GM23248 (cell line): ENCODE measurements at regions not wholly inside any gene's neighbourhood (a gene's known extent, or its start where the extent isn't known, plus 50 kb on each side); places are given as distances from the start of the nearest gene placed in this dataset.
"Not testable (repeated sequence)": the region's sequence is repeated elsewhere in the genome, so short reads cannot be mapped to it uniquely, and the experiment has no call there.

Experiments
- DNase-seq: peaks from one replicate; pipeline ENCODE4 v3.0.0-alpha.2; 2015
- H2AFZ ChIP-seq: fragments of 200-600 bp; sonication (generic); 2 replicates; pipeline ENCODE4 v1.6.1; 2016; ENCODE audit warnings: antibody characterized with exemption
- H3F3A ChIP-seq: fragments of 200-600 bp; sonication (generic); 2 replicates; pipeline ENCODE4 v1.6.1; 2016; ENCODE audit warnings: mild to moderate bottlenecking, antibody characterized with exemption, mixed run types; ENCODE audit not compliant: insufficient read depth
- H3K27ac ChIP-seq: fragments of 200-600 bp; sonication (generic); 2 replicates; pipeline ENCODE4 v1.5.1; 2016; ENCODE audit warnings: mild to moderate bottlenecking
- H3K27me3 ChIP-seq: fragments of 200-600 bp; sonication (generic); replicated peaks from 2 replicates; pipeline ENCODE4 v1.6.1; 2016; ENCODE audit warnings: mild to moderate bottlenecking; ENCODE audit not compliant: insufficient read depth
- H3K36me3 ChIP-seq: fragments of 200-600 bp; sonication (generic); 2 replicates; pipeline ENCODE4 v1.6.1; 2016; ENCODE audit warnings: low read depth, mild to moderate bottlenecking
- H3K4me1 ChIP-seq: fragments of 200-600 bp; sonication (generic); 2 replicates; pipeline ENCODE4 v1.6.1; 2016; ENCODE audit warnings: mild to moderate bottlenecking; ENCODE audit not compliant: insufficient read depth
- H3K4me2 ChIP-seq: fragments of 200-600 bp; sonication (generic); one replicate; pipeline ENCODE4 v1.6.1; 2016; ENCODE audit warnings: mild to moderate bottlenecking; ENCODE audit not compliant: unreplicated experiment
- H3K4me3 ChIP-seq: fragments of 200-600 bp; sonication (generic); 2 replicates; pipeline ENCODE4 v1.5.1; 2016; ENCODE audit warnings: mild to moderate bottlenecking
- H3K79me2 ChIP-seq: fragments of 200-600 bp; sonication (generic); 2 replicates; pipeline ENCODE4 v1.6.1; 2016; ENCODE audit warnings: mild to moderate bottlenecking; ENCODE audit not compliant: insufficient read depth
- H3K9ac ChIP-seq: fragments of 200-600 bp; sonication (generic); 2 replicates; pipeline ENCODE4 v1.6.1; 2016; ENCODE audit warnings: mild to moderate bottlenecking
- H3K9me2 ChIP-seq: fragments of 200-600 bp; sonication (generic); 2 replicates; pipeline ENCODE4 v1.6.1; 2016; ENCODE audit warnings: mixed run types, mild to moderate bottlenecking, moderate library complexity; ENCODE audit not compliant: insufficient read depth
- H3K9me3 ChIP-seq: fragments of 200-600 bp; sonication (generic); one replicate; pipeline ENCODE4 v1.6.1; 2017; ENCODE audit warnings: low read depth
- H4K20me1 ChIP-seq: fragments of 200-600 bp; sonication (generic); 2 replicates; pipeline ENCODE4 v1.6.0; 2016; ENCODE audit not compliant: insufficient read depth
- EZH2 ChIP-seq: fragments of 200-600 bp; sonication (generic); IDR thresholded peaks from 2 replicates; pipeline ENCODE4 v1.6.1; 2018; ENCODE audit warnings: antibody characterized with exemption, mild to moderate bottlenecking; ENCODE audit not compliant: insufficient read depth, poor library complexity, severe bottlenecking
- EZH2phosphoT487 ChIP-seq: fragments of 200-600 bp; sonication (generic); IDR thresholded peaks from 2 replicates; pipeline ENCODE4 v1.6.1; 2018; ENCODE audit warnings: antibody characterized with exemption, moderate library complexity, mild to moderate bottlenecking, low read depth; ENCODE audit not compliant: insufficient read depth
- WGBS, 2 experiments: methylation state at CpG; one replicate each; pipeline ENCODE4 v1.1.6; 2015 to 2017; ENCODE audit warnings: low lambda C conversion rate in 2 of 2, low coverage in 1 of 2; ENCODE audit errors: missing lambda C conversion rate in 2 of 2; 5-methylcytosine and 5-hydroxymethylcytosine counted together
- in situ Hi-C: fragments of 300-500 bp; cut with MboI; formaldehyde crosslinking; loops from 2 replicates; pipeline ENCODE4 v1.15.0; 2020

- in situ Hi-C loops = no loop called here
- H3K4me2 ChIP-seq = no peak overlapping the region
- H3K4me1 ChIP-seq = no peaks in the 10 kb centered on the region
Observed at GRCh38 chr6:150692604-150693003, 92.9 kb downstream of the PLEKHG1 start.

GRCh38 chr6:150694889-150695288 lies 95.2 kb downstream of the PLEKHG1 start:
- in situ Hi-C loops = no loop called here
- no peak for DNase-seq

More at GRCh38 chr6:150692604-150693003, 92.9 kb downstream of the PLEKHG1 start:
- H3K27me3 ChIP-seq = no peaks in the 10 kb centered on the region
- no peaks in the 10 kb centered on the region for H3K36me3 ChIP-seq
- no peaks in the 10 kb centered on the region for H3K9me2 ChIP-seq
- 79 to 85% methylated on average over 2 of the region's 2 CpGs for WGBS, 2 experiments
- DNase-seq = no peak
- no peaks in the 10 kb centered on the region for H3F3A ChIP-seq
- H2AFZ ChIP-seq = no peak overlapping the region
- no peaks in the 10 kb centered on the region for H3K9me3 ChIP-seq
- H3K9ac ChIP-seq = no peak overlapping the region
- H3K4me3 ChIP-seq = no peak overlapping the region
- no peak for TF ChIP-seq EZH2phosphoT487
- TF ChIP-seq EZH2 = no peak
- H3K79me2 ChIP-seq = no peaks in the 10 kb centered on the region
- no peak overlapping the region for H3K27ac ChIP-seq
- no peaks in the 10 kb centered on the region for H4K20me1 ChIP-seq

DNA sequence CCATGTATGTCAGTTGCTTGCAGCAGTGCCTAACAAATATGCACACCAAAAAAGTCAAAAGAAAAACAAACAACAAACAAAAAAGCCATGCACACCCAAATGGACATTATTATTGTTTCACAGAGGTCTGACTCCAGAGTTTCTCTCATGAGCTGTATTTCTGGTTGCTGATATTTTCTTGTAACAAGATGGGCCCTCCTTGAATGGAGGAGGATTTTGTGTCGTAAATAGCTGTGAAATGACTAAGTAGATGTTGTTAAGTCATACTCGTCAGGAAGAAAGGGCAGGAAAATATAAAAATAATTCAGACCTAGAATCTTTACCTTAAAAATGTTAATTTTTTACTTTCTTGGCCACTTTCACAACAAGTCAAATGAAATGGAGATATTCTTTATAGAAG lies 96.0 kb downstream of the PLEKHG1 start:
- H2AFZ ChIP-seq = no peak overlapping the region
- 54 to 67% methylated on average over 2 of the region's 2 CpGs for WGBS, 2 experiments
- TF ChIP-seq EZH2 = no peak
- no peak for TF ChIP-seq EZH2phosphoT487

More at GRCh38 chr6:150694889-150695288, 95.2 kb downstream of the PLEKHG1 start:
- no peak overlapping the region for H2AFZ ChIP-seq
- TF ChIP-seq EZH2phosphoT487 = no peak
- TF ChIP-seq EZH2 = no peak
- H3K4me1 ChIP-seq = no peaks in the 10 kb centered on the region
- H3K79me2 ChIP-seq = no peaks in the 10 kb centered on the region
- H3K36me3 ChIP-seq = no peaks in the 10 kb centered on the region
- H3F3A ChIP-seq = no peaks in the 10 kb centered on the region
- H3K9me2 ChIP-seq = no peaks in the 10 kb centered on the region
- no peaks in the 10 kb centered on the region for H4K20me1 ChIP-seq
- no peak overlapping the region for H3K4me2 ChIP-seq
- no peak overlapping the region for H3K27ac ChIP-seq
- H3K9me3 ChIP-seq = no peaks in the 10 kb centered on the region
- H3K27me3 ChIP-seq = no peaks in the 10 kb centered on the region
- H3K4me3 ChIP-seq = no peak overlapping the region
- H3K9ac ChIP-seq = no peak overlapping the region

DNA sequence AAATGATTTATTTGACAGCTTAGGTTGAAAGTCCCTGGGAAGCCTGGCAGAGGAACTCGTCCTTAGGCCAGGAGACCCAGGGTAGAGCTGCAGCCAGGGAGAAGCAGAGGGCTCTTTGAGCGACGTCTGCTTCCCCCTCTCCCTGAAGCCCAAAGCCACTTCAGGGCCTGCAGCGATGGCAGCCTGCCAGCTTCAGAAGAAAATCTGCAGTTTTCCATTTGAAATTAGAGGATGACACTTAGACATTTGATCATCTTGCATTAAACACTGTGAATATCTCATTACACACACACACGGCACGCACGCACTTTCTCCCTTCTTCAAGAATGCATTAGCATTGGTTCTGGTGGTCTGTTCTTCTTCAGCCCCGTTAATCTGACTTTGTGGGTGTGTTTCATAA lies 96.5 kb downstream of the PLEKHG1 start:
- Histone ChIP-seq H3K9ac (no peak overlapping the region), H3F3A (no peaks in the 10 kb centered on the region), H3K36me3 (no peaks in the 10 kb centered on the region), H3K9me2 (no peaks in the 10 kb centered on the region), H2AFZ (no peak overlapping the region), H3K4me3 (no peak overlapping the region), H3K9me3 (no peaks in the 10 kb centered on the region), H3K27ac (no peak overlapping the region), H4K20me1 (no peaks in the 10 kb centered on the region), H3K79me2 (no peaks in the 10 kb centered on the region), H3K4me2 (no peak overlapping the region), H3K4me1 (no peaks in the 10 kb centered on the region), H3K27me3 (no peaks in the 10 kb centered on the region)
- DNase-seq = no peak
- WGBS, 2 experiments = 59 to 60% methylated on average over 8 of the region's 8 CpGs
- in situ Hi-C loops = no loop called here
- no peak for TF ChIP-seq EZH2phosphoT487
- no peak for TF ChIP-seq EZH2

More for the DNA sequence above, 96.0 kb downstream of the PLEKHG1 start:
- Histone ChIP-seq H3K9me3 (no peaks in the 10 kb centered on the region), H3K27ac (no peak overlapping the region), H3K4me2 (no peak overlapping the region), H4K20me1 (no peaks in the 10 kb centered on the region), H3F3A (no peaks in the 10 kb centered on the region), H3K4me1 (no peaks in the 10 kb centered on the region), H3K36me3 (no peaks in the 10 kb centered on the region), H3K79me2 (no peaks in the 10 kb centered on the region), H3K27me3 (no peaks in the 10 kb centered on the region), H3K4me3 (no peak overlapping the region), H3K9me2 (no peaks in the 10 kb centered on the region), H3K9ac (no peak overlapping the region)
- in situ Hi-C loops = no loop called here
- DNase-seq = peak; percentile 14

DNA sequence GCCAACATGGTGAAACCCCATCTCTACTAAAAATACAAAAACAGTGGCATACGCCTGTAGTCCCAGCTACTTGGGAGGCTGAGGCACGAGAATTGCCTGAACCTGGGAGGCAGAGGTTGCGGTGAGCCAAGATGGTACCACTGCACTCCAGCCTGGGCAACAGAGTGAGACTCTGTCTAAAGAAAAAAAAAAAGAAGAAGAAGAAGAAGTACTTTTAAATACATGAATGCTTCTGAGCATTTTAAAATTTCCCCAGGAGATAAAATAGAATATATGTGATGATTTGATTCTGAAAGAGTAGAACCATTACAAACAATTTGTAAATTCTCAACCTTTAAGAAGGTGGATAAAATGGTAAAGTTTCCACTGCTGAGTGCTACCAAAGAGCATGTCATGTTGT lies 97.2 kb downstream of the PLEKHG1 start:
- H3K9me3 ChIP-seq, H3K4me2 ChIP-seq, H3K9ac ChIP-seq, H3K4me1 ChIP-seq, DNase-seq, H3F3A ChIP-seq, H3K9me2 ChIP-seq, H3K27me3 ChIP-seq, H3K36me3 ChIP-seq, H3K79me2 ChIP-seq, H2AFZ ChIP-seq, H3K27ac ChIP-seq, in situ Hi-C loops, H4K20me1 ChIP-seq, H3K4me3 ChIP-seq: not testable (repeated sequence)
- WGBS, 2 experiments = 85% methylated on average over 3 of the region's 3 CpGs
